Smooth muscle cell (in vitro differentiated cells): ENCODE measurements at regions not wholly inside any gene's neighbourhood (a gene's known extent, or its start where the extent isn't known, plus 50 kb on each side); places are given as distances from the start of the nearest gene placed in this dataset.

Experiments used
- DNase-seq: peaks from one replicate; lab custom pipeline; 2025; ENCODE audit not compliant: unreplicated experiment; lab: John Stamatoyannopoulos, UW
- H2AFZ ChIP-seq: fragments of 200-600 bp; sonication (generic); 2 replicates; pipeline ENCODE4 v1.6.0; 2016; ENCODE audit warnings: antibody characterized with exemption, low read depth, mild to moderate bottlenecking
- H3F3A ChIP-seq: fragments of 200-600 bp; sonication (generic); 2 replicates; pipeline ENCODE4 v1.6.0; 2017; ENCODE audit warnings: antibody characterized with exemption, low read depth
- H3K27ac ChIP-seq: fragments of 200-600 bp; sonication (generic); 2 replicates; pipeline ENCODE4 v1.5.1; 2016; ENCODE audit warnings: low read depth, mild to moderate bottlenecking
- H3K27me3 ChIP-seq: fragments of 200-600 bp; sonication (generic); 2 replicates; pipeline ENCODE4 v1.6.1; 2016; ENCODE audit warnings: low read depth, mild to moderate bottlenecking
- H3K36me3 ChIP-seq: fragments of 200-600 bp; sonication (generic); 2 replicates; pipeline ENCODE4 v1.5.1; 2016; ENCODE audit warnings: low read depth
- H3K4me1 ChIP-seq: fragments of 200-600 bp; sonication (generic); 2 replicates; pipeline ENCODE4 v1.5.1; 2016; ENCODE audit warnings: low read depth
- H3K4me2 ChIP-seq: fragments of 200-600 bp; sonication (generic); 2 replicates; pipeline ENCODE4 v1.6.0; 2016; ENCODE audit warnings: mild to moderate bottlenecking
- H3K4me3 ChIP-seq: fragments of 200-600 bp; sonication (generic); 2 replicates; pipeline ENCODE4 v1.5.1; 2016; ENCODE audit warnings: mild to moderate bottlenecking
- H3K79me2 ChIP-seq: fragments of 200-600 bp; sonication (generic); 2 replicates; pipeline ENCODE4 v1.6.0; 2016; ENCODE audit warnings: low read depth, mild to moderate bottlenecking
- H3K9ac ChIP-seq: fragments of 200-600 bp; sonication (generic); 2 replicates; pipeline ENCODE4 v1.6.0; 2016; ENCODE audit warnings: low read depth
- H3K9me3 ChIP-seq: fragments of 200-600 bp; sonication (generic); replicated peaks from 2 replicates; pipeline ENCODE4 v1.5.1; 2016; ENCODE audit warnings: low read depth
- H4K20me1 ChIP-seq: fragments of 200-600 bp; sonication (generic); 2 replicates; pipeline ENCODE4 v1.6.0; 2016; ENCODE audit warnings: low read depth
- CTCF ChIP-seq: fragments of 200-600 bp; sonication (generic); IDR thresholded peaks from 2 replicates; pipeline ENCODE4 v1.5.1; 2017; ENCODE audit warnings: borderline replicate concordance, mild to moderate bottlenecking, antibody characterized with exemption; ENCODE audit not compliant: insufficient read depth, poor library complexity, severe bottlenecking
- WGBS: methylation state at CpG from one replicate; pipeline ENCODE4 v1.1.7; 2016; ENCODE audit warnings: low lambda C conversion rate; 5-methylcytosine and 5-hydroxymethylcytosine counted together

- DNase-seq: no peak
- Histone ChIP-seq H3F3A (no peaks in the 10 kb centered on the region), H3K9me3 (no peaks in the 10 kb centered on the region), H3K4me2 (no peak overlapping the region), H3K27ac (no peak overlapping the region), H3K4me3 (no peak overlapping the region), H3K79me2 (no peaks in the 10 kb centered on the region), H3K4me1 (no peaks in the 10 kb centered on the region), H3K36me3 (no peaks in the 10 kb centered on the region), H4K20me1 (no peaks in the 10 kb centered on the region), H3K27me3 (no peaks in the 10 kb centered on the region), H3K9ac (no peak overlapping the region), H2AFZ (no peak overlapping the region)
- no peak for TF ChIP-seq CTCF
Measured at GRCh38 chr5:40141896-40142295, 537.8 kb upstream of the PTGER4 start.

- H4K20me1 ChIP-seq: no peaks in the 10 kb centered on the region
- H2AFZ ChIP-seq: no peak overlapping the region
- no peaks in the 10 kb centered on the region for H3K36me3 ChIP-seq
- WGBS: 59% methylated on average over 3 of the region's 3 CpGs
- H3K4me3 ChIP-seq: no peak overlapping the region
- no peak overlapping the region for H3K9ac ChIP-seq
- no peak for DNase-seq
- H3K9me3 ChIP-seq: no peaks in the 10 kb centered on the region
- H3F3A ChIP-seq: no peaks in the 10 kb centered on the region
- H3K4me1 ChIP-seq: no peaks in the 10 kb centered on the region
- H3K27ac ChIP-seq: no peak overlapping the region
- TF ChIP-seq CTCF: no peak
- no peaks in the 10 kb centered on the region for H3K79me2 ChIP-seq
- H3K4me2 ChIP-seq: no peak overlapping the region
- no peaks in the 10 kb centered on the region for H3K27me3 ChIP-seq
Measured at GRCh38 chr5:40141418-40141817, 538.3 kb upstream of the PTGER4 start.

- no peaks in the 10 kb centered on the region for H3K79me2 ChIP-seq
- no peak overlapping the region for H2AFZ ChIP-seq
- H3K9me3 ChIP-seq: no peaks in the 10 kb centered on the region
- H3K36me3 ChIP-seq: no peaks in the 10 kb centered on the region
- no peaks in the 10 kb centered on the region for H3K27me3 ChIP-seq
- DNase-seq: no peak
- H4K20me1 ChIP-seq: no peaks in the 10 kb centered on the region
- no peaks in the 10 kb centered on the region for H3K4me1 ChIP-seq
- H3K4me3 ChIP-seq: no peak overlapping the region
- H3K9ac ChIP-seq: no peak overlapping the region
- H3K4me2 ChIP-seq: no peak overlapping the region
- H3K27ac ChIP-seq: no peak overlapping the region
- H3F3A ChIP-seq: no peaks in the 10 kb centered on the region
- WGBS: 86% methylated on average over 1 of the region's 1 CpG
- TF ChIP-seq CTCF: no peak
Measured at GRCh38 chr5:40137223-40137622, 542.5 kb upstream of the PTGER4 start.

GRCh38 chr5:40134883-40135520, 544.7 kb upstream of the PTGER4 start:
- Histone ChIP-seq H3K4me2 (no peak overlapping the region), H3K9ac (no peak overlapping the region), H4K20me1 (no peaks in the 10 kb centered on the region), H3F3A (no peaks in the 10 kb centered on the region), H3K9me3 (no peaks in the 10 kb centered on the region), H3K27ac (no peak overlapping the region), H3K27me3 (no peaks in the 10 kb centered on the region), H3K36me3 (no peaks in the 10 kb centered on the region), H3K4me1 (no peaks in the 10 kb centered on the region), H3K4me3 (no peak overlapping the region), H3K79me2 (no peaks in the 10 kb centered on the region), H2AFZ (no peak overlapping the region)
- no peak for DNase-seq
- TF ChIP-seq CTCF: no peak
- 84% methylated on average over 3 of the region's 3 CpGs for WGBS
